Testis (tissue), 2 donors: ENCODE measurements at regions not wholly inside any gene's neighbourhood (a gene's known extent, or its start where the extent isn't known, plus 50 kb on each side); places are given as distances from the start of the nearest gene placed in this dataset.

Experiments used
- DNase-seq: peaks from one replicate; pipeline ENCODE4 v3.0.0-alpha.2; 2019
- H3K27ac ChIP-seq, 2 donors: fragments of 200-600 bp; sonication (generic); one replicate each; pipeline ENCODE4 v1.5.1; 2019
- H3K27me3 ChIP-seq: fragments of 200-600 bp; sonication (generic); one replicate; pipeline ENCODE4 v1.5.1; 2019
- H3K36me3 ChIP-seq: fragments of 200-600 bp; sonication (generic); one replicate; pipeline ENCODE4 v1.5.1; 2017; ENCODE audit warnings: low read depth; ENCODE audit errors: missing control alignments
- H3K4me1 ChIP-seq: fragments of 200-600 bp; sonication (generic); one replicate; pipeline ENCODE4 v1.5.1; 2019
- H3K4me3 ChIP-seq, 2 donors: fragments of 200-600 bp; sonication (generic); one replicate each; pipeline ENCODE4 v1.5.1; 2017 to 2019
- H3K9me3 ChIP-seq: fragments of 200-600 bp; sonication (generic); one replicate; pipeline ENCODE4 v1.5.1; 2017
- CTCF ChIP-seq, 3 experiments: fragments of 450-650 bp in 2 of 3; fragments of 200-600 bp in 1 of 3; sonication (generic) in 1 of 3; IDR thresholded peaks; one replicate each; pipeline ENCODE4 v1.5.1; 2016 to 2019; ENCODE audit warnings: antibody characterized with exemption in 3 of 3, mild to moderate bottlenecking in 2 of 3, moderate library complexity in 1 of 3
- POLR2A ChIP-seq: fragments of 450-650 bp; IDR thresholded peaks from one replicate; pipeline ENCODE4 v1.6.1; 2017; ENCODE audit warnings: antibody characterized with exemption, mild to moderate bottlenecking, moderate library complexity
- WGBS, 2 donors: methylation state at CpG; one replicate each; pipeline ENCODE4 v1.1.5; 2018; 5-methylcytosine and 5-hydroxymethylcytosine counted together
- intact Hi-C: fragments of 100-400 bp; cut with DNase I; formaldehyde crosslinking; loops from one replicate; pipeline ENCODE4 v1.15.1; 2023; ENCODE audit warnings: low total_unique reads

- no peaks in the 10 kb centered on the region for H3K36me3 ChIP-seq
- no peaks in the 10 kb centered on the region for H3K27me3 ChIP-seq
- DNase-seq, result peak; percentile 36
- no peaks in the 10 kb centered on the region for H3K9me3 ChIP-seq
- WGBS, 2 donors, result 68% methylated on average over 9 of the region's 9 CpGs
- no peak overlapping the region for H3K4me3 ChIP-seq
- no peaks in the 10 kb centered on the region for H3K4me1 ChIP-seq
- peak overlapping the region in 1 of 2 donors; percentile 75 for H3K27ac ChIP-seq
- intact Hi-C loops, result no loop called here
- no peak for TF ChIP-seq POLR2A
- no peak for TF ChIP-seq CTCF (IDR thresholded peaks at IDR 0.05)
Observed at GRCh38 chr10:10605551-10606081, 412.1 kb upstream of the CELF2 start.

- Histone ChIP-seq H3K27ac (no peak overlapping the region), H3K4me1 (no peaks in the 10 kb centered on the region), H3K36me3 (no peaks in the 10 kb centered on the region), H3K4me3 (no peak overlapping the region), H3K27me3 (no peaks in the 10 kb centered on the region), H3K9me3 (no peaks in the 10 kb centered on the region)
- intact Hi-C loops, result no loop called here
- 92 to 97% methylated on average over 8 of the region's 8 CpGs for WGBS, 2 donors
- TF ChIP-seq CTCF (IDR thresholded peaks at IDR 0.05) (no peak), POLR2A (no peak)
- no peak for DNase-seq
Observed at GRCh38 chr10:10609379-10609955, 408.2 kb upstream of the CELF2 start.

- Histone ChIP-seq H3K9me3 (no peaks in the 10 kb centered on the region), H3K4me3 (no peak overlapping the region), H3K27me3 (no peaks in the 10 kb centered on the region), H3K4me1 (no peaks in the 10 kb centered on the region), H3K27ac (no peak overlapping the region), H3K36me3 (no peaks in the 10 kb centered on the region)
- TF ChIP-seq CTCF (IDR thresholded peaks at IDR 0.05), result no peak
- TF ChIP-seq POLR2A, result no peak
- no peak for DNase-seq
- WGBS, 2 donors, result 90 to 96% methylated on average over 1 of the region's 1 CpG
- intact Hi-C loops, result no loop called here
Observed at GRCh38 chr10:10610171-10610570, 407.5 kb upstream of the CELF2 start.

GRCh38 chr10:10612151-10612550 lies 405.5 kb upstream of the CELF2 start:
- WGBS, 2 donors, result 90 to 94% methylated on average over 3 of the region's 3 CpGs
- Histone ChIP-seq H3K27ac (no peak overlapping the region), H3K4me1 (no peaks in the 10 kb centered on the region), H3K9me3 (no peaks in the 10 kb centered on the region), H3K36me3 (no peaks in the 10 kb centered on the region), H3K4me3 (no peak overlapping the region), H3K27me3 (no peaks in the 10 kb centered on the region)
- DNase-seq, result no peak
- no peak for TF ChIP-seq CTCF (IDR thresholded peaks at IDR 0.05)
- TF ChIP-seq POLR2A, result no peak
- intact Hi-C loops, result no loop called here

GRCh38 chr10:10613656-10614244 lies 403.9 kb upstream of the CELF2 start:
- intact Hi-C loops, result no loop called here

More at GRCh38 chr10:10613656-10614244, 403.9 kb upstream of the CELF2 start:
- TF ChIP-seq CTCF (IDR thresholded peaks at IDR 0.05) (no peak), POLR2A (no peak)
- no peak for DNase-seq
- Histone ChIP-seq H3K4me3 (no peak overlapping the region), H3K27me3 (no peaks in the 10 kb centered on the region), H3K9me3 (no peaks in the 10 kb centered on the region), H3K4me1 (no peaks in the 10 kb centered on the region), H3K27ac (no peak overlapping the region), H3K36me3 (no peaks in the 10 kb centered on the region)
- WGBS, 2 donors, result 59 to 60% methylated on average over 3 of the region's 3 CpGs
